HG02870 (cell line): ENCODE measurements at regions not wholly inside any gene's neighbourhood (a gene's known extent, or its start where the extent isn't known, plus 50 kb on each side); places are given as distances from the start of the nearest gene placed in this dataset.

Experiments
- ATAC-seq: cut with Tn5 transposase; IDR thresholded peaks from one replicate; pipeline ENCODE4 v1.9.1; 2021; ENCODE audit warnings: mild to moderate bottlenecking, moderate library complexity; ENCODE audit not compliant: unreplicated experiment

GRCh38 chr5:133746834-133747233, 134.5 kb upstream of the FSTL4 start:
- ATAC-seq, result no peak

DNA sequence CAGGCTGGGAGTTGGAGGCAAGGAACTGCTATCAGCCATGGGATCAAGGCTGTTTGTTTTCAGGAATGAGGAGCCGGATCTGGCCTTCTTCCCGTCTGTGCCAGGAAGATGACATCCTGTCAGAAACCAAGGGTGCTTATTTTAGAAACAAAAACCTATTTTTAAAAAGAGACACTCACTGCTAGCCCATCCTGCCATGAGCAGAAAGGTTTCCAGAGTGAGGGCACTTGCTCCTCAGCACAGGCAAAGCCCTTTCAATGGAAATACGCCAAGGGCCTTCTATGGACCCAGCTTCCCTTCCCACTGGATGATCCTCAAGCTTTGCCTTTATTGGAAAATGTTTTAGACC, 132.6 kb upstream of the FSTL4 start:
- ATAC-seq, result no peak

DNA sequence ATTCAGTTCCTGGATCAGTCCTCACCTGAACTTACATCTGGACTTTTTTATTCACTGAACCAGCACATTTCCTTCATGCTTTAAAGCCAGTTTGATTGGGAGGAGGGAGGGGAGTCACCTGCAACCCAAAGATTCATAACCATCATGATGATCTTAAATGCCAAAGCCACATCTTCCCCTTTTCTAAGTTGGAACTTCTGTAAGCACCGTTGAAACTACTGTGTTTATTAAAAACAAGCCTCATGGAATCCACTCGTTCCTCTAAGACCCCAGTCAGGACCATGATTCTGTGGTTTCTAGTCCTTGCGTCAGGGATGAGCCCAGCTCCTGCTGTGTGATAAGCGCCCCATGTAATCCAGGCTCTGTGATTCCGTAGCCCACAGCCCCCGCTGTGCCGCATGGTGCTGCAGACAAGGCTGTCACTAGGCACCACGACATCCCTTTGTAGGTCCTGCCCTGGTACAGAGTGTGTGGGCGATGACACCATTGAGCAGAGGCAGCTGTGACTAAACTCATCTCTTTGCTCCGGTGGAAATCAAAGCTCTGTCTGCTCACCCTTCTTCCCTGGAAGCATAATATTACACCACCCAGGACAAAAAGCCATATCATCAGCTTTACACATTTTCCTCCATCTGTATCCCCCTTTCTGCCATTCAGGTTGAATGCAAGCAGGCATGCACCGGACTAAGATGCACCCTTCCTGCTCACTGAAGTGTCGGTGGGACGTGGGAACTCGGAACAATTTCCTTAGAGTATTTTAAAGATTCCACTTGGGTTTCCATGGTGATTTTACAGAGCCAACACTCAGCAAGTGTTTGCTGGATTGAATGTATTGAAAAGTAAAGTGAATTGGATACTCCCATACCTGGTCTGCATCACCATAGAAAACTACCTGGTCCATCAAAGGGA, 132.0 kb upstream of the FSTL4 start:
- no peak for ATAC-seq

GRCh38 chr5:133742431-133742988, 130.2 kb upstream of the FSTL4 start:
- ATAC-seq, result no peak

- no peak for ATAC-seq
Observed at GRCh38 chr5:133741818-133742355, 129.5 kb upstream of the FSTL4 start.

DNA sequence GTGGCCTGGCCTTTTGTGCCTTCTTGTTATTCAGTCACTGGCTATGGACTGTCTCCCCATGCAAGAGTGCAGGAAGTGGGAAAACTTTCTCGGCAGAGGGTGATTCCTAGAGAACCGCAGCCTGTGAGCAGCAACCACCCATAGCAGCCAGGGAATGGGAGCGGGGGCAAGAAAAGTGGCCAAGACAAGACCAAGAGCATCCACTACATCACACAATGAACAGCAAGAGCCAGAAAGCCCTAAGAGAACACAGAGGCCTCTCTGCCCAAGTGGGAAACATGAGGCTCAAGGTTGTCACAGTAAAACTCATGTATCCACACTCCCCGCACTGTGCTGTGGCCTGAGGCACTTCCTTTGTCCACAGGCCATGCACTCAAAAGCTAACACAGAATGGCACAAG, 129.1 kb upstream of the FSTL4 start:
- ATAC-seq, result no peak

DNA sequence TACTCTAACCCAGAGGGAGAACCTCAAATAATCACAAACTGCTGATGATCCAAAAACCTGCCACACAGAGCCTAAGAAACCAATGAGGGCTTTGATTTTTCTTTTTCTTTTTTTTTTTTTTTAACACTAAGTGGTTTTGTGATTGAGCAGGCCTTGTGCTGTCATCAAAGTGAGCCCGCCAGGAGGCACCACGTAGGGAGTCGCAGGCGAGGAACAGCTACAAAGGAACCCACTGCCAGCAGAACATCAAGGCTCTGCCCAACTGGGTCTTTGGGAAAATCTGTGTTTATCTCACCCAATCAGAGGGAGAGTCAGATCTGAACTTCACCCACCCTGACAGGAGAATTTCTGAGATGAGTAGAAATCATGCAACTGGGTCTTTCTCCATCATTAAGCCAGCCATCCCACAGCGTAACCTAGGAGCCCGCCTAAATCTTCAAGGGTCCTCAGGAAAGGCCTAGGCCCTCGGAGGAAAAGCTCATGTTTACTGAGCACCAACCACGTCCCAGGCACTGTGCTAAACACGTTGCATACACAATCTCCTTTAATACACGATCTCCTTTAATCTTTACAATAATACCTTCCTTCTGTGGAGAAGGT, 126.9 kb upstream of the FSTL4 start:
- ATAC-seq, result no peak

DNA sequence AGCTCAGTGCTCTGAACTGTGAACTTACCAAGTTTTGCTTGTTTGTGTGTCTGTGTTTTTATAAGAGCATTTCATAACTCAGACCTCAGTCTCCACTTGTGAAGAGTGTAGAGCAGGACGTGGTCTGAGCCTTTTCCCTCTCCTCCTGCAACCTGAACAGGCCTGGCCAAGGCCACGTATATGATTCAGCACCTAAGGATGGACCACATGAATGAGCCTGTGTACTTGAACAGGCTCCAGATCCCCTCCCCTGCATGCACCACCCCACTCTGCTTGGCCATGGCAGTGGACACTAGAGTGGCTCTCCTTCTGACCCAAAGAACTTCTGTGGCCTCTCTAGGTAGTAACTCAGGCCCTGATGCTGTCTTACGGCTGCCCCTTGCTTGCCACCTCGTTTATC, 125.9 kb upstream of the FSTL4 start:
- no peak for ATAC-seq

- no peak for ATAC-seq
Observed at GRCh38 chr5:133736512-133736911, 124.2 kb upstream of the FSTL4 start.

DNA sequence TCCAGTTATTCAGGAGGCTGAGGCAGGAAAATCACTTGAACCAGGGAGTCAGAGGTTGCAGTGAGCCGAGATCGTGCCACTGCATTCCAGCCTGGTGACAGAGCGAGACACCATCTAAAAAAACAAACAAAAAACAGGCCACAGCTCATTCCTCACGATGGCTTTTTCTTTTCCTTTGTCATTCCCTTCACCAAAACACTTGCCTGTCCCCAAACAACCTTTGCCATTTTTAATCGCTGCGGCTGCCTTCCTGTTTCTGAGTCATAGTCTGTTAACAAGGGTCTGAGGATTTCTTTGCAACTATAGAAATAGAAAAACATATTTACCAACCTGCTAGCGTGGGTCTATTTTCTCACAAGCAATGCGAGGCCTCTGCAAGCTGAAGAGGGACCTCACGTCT, 123.0 kb upstream of the FSTL4 start:
- ATAC-seq, result no peak

DNA sequence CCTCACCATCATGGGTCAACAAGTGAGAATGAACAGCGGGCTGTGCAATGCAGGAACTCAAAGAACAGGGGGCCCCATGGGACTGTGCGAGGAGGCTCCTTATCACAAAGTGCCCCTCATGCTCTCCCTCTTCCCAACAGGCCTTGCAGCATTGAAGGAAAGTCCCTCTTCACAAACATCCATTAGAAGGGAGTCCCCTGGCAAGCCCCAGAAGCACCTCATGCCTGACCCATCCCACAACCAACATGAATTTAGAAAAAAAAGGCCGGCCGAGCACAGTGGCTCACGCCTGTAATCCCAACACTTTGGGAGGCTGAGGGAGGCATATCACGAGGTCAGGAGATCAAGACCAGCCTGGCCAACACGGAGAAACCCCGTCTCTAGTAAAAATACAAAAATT, 122.6 kb upstream of the FSTL4 start:
- ATAC-seq, result no peak

- no peak for ATAC-seq
Observed at GRCh38 chr5:133732536-133732935, 120.2 kb upstream of the FSTL4 start.

DNA sequence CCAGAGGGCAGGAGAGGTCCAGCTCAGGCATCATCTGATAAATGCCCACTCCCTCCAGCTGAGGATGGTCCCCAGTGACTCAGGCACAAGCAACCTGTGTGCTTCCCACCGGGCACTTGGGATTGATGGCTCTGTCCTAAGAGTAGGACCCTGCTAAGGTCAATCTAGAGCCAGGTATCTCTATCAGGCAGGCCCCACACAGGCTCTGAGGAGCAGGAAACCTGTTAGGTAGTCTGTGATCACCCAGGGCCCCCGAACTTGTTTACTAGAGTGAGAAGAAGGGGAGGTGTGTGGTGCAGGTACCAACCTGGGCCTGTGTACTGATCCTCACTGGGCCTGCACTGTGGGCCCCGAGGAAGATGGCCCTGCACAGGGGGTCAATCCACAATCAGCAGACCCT, 119.6 kb upstream of the FSTL4 start:
- no peak for ATAC-seq

DNA sequence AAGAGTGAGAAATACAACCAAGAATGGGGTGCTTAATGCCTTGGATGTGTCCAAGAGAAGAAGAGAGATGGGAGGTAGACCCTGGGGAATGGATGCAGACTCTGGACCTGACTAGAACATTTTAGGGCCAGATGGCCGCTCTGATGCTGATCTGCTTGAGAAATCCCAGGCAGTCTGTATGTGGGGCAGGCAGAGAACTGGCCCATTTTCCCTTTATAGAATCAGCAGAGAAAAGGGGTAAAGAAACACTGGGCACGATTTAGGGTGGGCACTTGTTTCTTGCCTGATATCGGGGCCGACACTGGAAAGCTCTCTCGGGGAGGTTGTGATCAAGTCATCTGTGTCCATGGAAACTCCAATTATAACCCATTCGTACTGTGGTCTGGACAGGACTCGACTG, 118.5 kb upstream of the FSTL4 start:
- no peak for ATAC-seq

DNA sequence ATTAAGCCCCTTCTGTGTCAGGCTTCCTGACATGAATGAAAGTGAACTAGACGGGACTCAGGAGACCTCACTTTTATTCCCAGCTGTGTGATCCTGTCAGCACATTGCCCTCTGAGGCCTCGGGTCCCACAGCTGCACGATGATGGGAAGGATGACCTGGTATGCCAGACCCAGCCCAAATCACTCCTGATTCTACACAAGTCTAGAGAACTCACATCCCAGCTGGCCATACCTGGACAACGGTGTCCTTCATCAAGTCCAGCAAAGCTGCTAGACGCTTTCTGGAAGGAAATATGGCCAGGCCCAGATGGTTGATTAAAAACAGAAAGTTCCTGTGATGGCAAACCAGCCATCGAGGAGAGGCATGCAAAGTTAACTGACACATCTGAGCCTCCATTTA, 118.0 kb upstream of the FSTL4 start:
- ATAC-seq, result no peak

GRCh38 chr5:133729800-133730199, 117.5 kb upstream of the FSTL4 start:
- ATAC-seq, result no peak

DNA sequence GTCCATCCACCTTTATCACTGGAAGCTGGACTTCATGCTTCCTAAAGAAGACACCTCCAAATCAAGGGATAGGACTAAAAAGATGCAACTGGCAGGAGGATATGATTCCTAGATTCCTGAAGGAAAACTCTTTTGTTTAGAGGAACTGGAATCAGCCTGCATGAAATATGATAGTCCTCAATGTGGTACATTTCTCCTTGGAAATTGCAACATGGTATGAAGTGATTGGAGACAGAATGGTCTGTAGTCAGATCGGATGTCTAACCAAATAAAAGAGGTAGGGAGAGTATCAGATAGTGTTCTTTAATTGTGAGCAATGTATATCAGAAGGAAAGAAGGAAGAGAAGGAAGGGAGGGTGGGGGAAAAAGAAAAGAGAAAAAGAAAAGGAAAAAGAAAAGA, 116.1 kb upstream of the FSTL4 start:
- no peak for ATAC-seq

GRCh38 chr5:133727636-133728035, 115.3 kb upstream of the FSTL4 start:
- ATAC-seq, result no peak

GRCh38 chr5:133723651-133724366, 111.5 kb upstream of the FSTL4 start:
- no peak for ATAC-seq

DNA sequence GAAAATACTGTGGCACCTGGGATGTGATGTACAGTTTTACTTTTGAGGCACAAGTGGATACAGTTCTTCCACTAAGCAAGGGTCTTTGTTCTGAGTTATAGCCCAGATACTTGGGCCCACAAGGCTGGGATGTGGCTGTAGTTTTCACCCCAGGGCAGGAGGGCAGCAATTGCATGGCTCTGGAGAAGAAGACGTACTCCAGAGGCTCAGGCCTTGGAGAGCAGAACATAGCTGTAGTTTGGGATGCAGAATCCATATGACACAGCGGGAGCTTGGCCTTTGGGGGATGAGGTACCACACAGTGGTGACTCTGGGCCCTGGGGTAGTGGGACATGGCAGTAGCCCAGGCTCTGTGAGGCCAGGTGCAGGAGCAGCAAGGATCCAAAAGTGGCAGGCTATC, 110.8 kb upstream of the FSTL4 start:
- ATAC-seq, result no peak

- no peak for ATAC-seq
Observed at GRCh38 chr5:133721365-133721764, 109.0 kb upstream of the FSTL4 start.
